OCI-LY7 (cell line): ENCODE measurements at regions not wholly inside any gene's neighbourhood (a gene's known extent, or its start where the extent isn't known, plus 50 kb on each side); places are given as distances from the start of the nearest gene placed in this dataset.

Experiments
- CTCF ChIP-seq: fragments of 200-600 bp; sonication (generic); conservative IDR thresholded peaks from 2 replicates; pipeline ENCODE4 v1.5.1; 2014; ENCODE audit warnings: mild to moderate bottlenecking, antibody characterized with exemption, low read length, moderate library complexity, mixed read lengths
- EZH2phosphoT487 ChIP-seq: fragments of 200-600 bp; sonication (generic); IDR thresholded peaks from 2 replicates; pipeline ENCODE4 v1.6.1; 2018; ENCODE audit warnings: low read depth, borderline replicate concordance, mild to moderate bottlenecking, mixed run types, antibody characterized with exemption, low read length, moderate library complexity, mixed read lengths

- TF ChIP-seq CTCF (no peak), EZH2phosphoT487 (no peak)
These were observed 615.5 kb downstream of the TLE1 start for GRCh38 chr9:81073821-81074220.
